Thoracic aorta (tissue), 2 donors: ENCODE measurements at regions not wholly inside any gene's neighbourhood (a gene's known extent, or its start where the extent isn't known, plus 50 kb on each side); places are given as distances from the start of the nearest gene placed in this dataset.
A peak's percentile ranks its signal among the peaks of the same experiment; 100 is the strongest.

Experiments
- ATAC-seq: fragments of 150-250 bp; one replicate; pipeline ENCODE4 v1.8.0; 2017; ENCODE audit warnings: low read depth; ENCODE audit not compliant: insufficient number of reproducible peaks, low FRiP score
- DNase-seq: peaks from one replicate; pipeline ENCODE4 v3.0.0-alpha.2; 2020; ENCODE audit warnings: low spot score
- H3K27ac ChIP-seq, 2 donors: fragments of 200-600 bp; sonication (generic); 1 replicate in 1 of 2; 2 replicates in 1 of 2; pipeline ENCODE4 v1.5.1; 2016; ENCODE audit warnings: mild to moderate bottlenecking in 2 of 2, moderate library complexity in 2 of 2
- H3K27me3 ChIP-seq: fragments of 200-600 bp; sonication (generic); replicated peaks from 2 replicates; pipeline ENCODE4 v1.6.0; 2016; ENCODE audit warnings: mild to moderate bottlenecking; ENCODE audit not compliant: insufficient read depth
- H3K36me3 ChIP-seq: fragments of 200-600 bp; sonication (generic); one replicate; pipeline ENCODE4 v1.5.1; 2016
- H3K4me1 ChIP-seq, 2 donors: fragments of 200-600 bp; sonication (generic); 1 replicate in 1 of 2; 2 replicates in 1 of 2; pipeline versions ENCODE4 v1.5.1 to v1.6.0; 2016; ENCODE audit warnings: low read depth in 2 of 2, mild to moderate bottlenecking in 1 of 2; ENCODE audit not compliant: control insufficient read depth in 1 of 2
- H3K4me3 ChIP-seq: fragments of 200-600 bp; sonication (generic); 2 replicates; pipeline ENCODE4 v1.5.1; 2016; ENCODE audit warnings: mild to moderate bottlenecking
- H3K9me3 ChIP-seq: fragments of 200-600 bp; sonication (generic); 2 replicates; pipeline ENCODE4 v1.5.1; 2016
- TF ChIP-seq, protein P1 (sequence below): fragments of 200-600 bp; sonication (generic); IDR thresholded peaks from one replicate; pipeline ENCODE4 v1.5.1; 2019; ENCODE audit warnings: antibody characterized with exemption

GRCh38 chr1:115196296-115196695 is 107.0 kb upstream of the TSPAN2 start:
- ATAC-seq = no peak
- Histone ChIP-seq H3K4me1 (peaks cover 7 to 31% of the 10 kb centered on the region in 2 donors), H3K27me3 (no peaks in the 10 kb centered on the region), H3K36me3 (no peaks in the 10 kb centered on the region), H3K4me3 (no peak overlapping the region), H3K9me3 (no peaks in the 10 kb centered on the region), H3K27ac (no peak overlapping the region)
- TF ChIP-seq, protein P1, sequence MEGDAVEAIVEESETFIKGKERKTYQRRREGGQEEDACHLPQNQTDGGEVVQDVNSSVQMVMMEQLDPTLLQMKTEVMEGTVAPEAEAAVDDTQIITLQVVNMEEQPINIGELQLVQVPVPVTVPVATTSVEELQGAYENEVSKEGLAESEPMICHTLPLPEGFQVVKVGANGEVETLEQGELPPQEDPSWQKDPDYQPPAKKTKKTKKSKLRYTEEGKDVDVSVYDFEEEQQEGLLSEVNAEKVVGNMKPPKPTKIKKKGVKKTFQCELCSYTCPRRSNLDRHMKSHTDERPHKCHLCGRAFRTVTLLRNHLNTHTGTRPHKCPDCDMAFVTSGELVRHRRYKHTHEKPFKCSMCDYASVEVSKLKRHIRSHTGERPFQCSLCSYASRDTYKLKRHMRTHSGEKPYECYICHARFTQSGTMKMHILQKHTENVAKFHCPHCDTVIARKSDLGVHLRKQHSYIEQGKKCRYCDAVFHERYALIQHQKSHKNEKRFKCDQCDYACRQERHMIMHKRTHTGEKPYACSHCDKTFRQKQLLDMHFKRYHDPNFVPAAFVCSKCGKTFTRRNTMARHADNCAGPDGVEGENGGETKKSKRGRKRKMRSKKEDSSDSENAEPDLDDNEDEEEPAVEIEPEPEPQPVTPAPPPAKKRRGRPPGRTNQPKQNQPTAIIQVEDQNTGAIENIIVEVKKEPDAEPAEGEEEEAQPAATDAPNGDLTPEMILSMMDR = no peak
- no peak for DNase-seq

- H3K27ac ChIP-seq = no peak overlapping the region
- H3K4me3 ChIP-seq = no peak overlapping the region
- TF ChIP-seq, protein P1 = no peak
- ATAC-seq (no peak), DNase-seq (no peak)
- peaks cover 13 to 30% of the 10 kb centered on the region in 2 donors for H3K4me1 ChIP-seq
- H3K36me3 ChIP-seq = no peaks in the 10 kb centered on the region
- no peaks in the 10 kb centered on the region for H3K9me3 ChIP-seq
- H3K27me3 ChIP-seq = no peaks in the 10 kb centered on the region
Measured at GRCh38 chr1:115194506-115194905, 105.2 kb upstream of the TSPAN2 start.

- ATAC-seq = no peak
- DNase-seq = no peak
- peaks cover 12 to 34% of the 10 kb centered on the region in 2 donors for H3K4me1 ChIP-seq
- no peaks in the 10 kb centered on the region for H3K27me3 ChIP-seq
- H3K9me3 ChIP-seq = no peaks in the 10 kb centered on the region
- H3K27ac ChIP-seq = no peak overlapping the region
- H3K36me3 ChIP-seq = no peaks in the 10 kb centered on the region
- H3K4me3 ChIP-seq = no peak overlapping the region
- TF ChIP-seq, protein P1 = no peak
Measured at GRCh38 chr1:115193046-115193828, 103.9 kb upstream of the TSPAN2 start.

GRCh38 chr1:115192200-115192767 is 103.0 kb upstream of the TSPAN2 start:
- H3K36me3 ChIP-seq = no peaks in the 10 kb centered on the region
- H3K9me3 ChIP-seq = no peaks in the 10 kb centered on the region
- H3K27ac ChIP-seq = no peak overlapping the region
- H3K4me3 ChIP-seq = no peak overlapping the region
- H3K27me3 ChIP-seq = no peaks in the 10 kb centered on the region
- ATAC-seq (no peak), DNase-seq (no peak)
- H3K4me1 ChIP-seq = peaks cover 12 to 34% of the 10 kb centered on the region in 2 donors
- TF ChIP-seq, protein P1 = no peak

- peaks cover 12 to 34% of the 10 kb centered on the region in 2 donors for H3K4me1 ChIP-seq
- DNase-seq (no peak), ATAC-seq (no peak)
- H3K4me3 ChIP-seq = no peak overlapping the region
- H3K36me3 ChIP-seq = no peaks in the 10 kb centered on the region
- TF ChIP-seq, protein P1 = no peak
- H3K9me3 ChIP-seq = no peaks in the 10 kb centered on the region
- H3K27me3 ChIP-seq = no peaks in the 10 kb centered on the region
- peak overlapping the region; percentile 75 to 87 for H3K27ac ChIP-seq
Measured at GRCh38 chr1:115191691-115192090, 102.4 kb upstream of the TSPAN2 start.
